ENCODE measurements at regions not wholly inside any gene's neighbourhood (a gene's known extent, or its start where the extent isn't known, plus 50 kb on each side); places are given as distances from the start of the nearest gene placed in this dataset.

DNA sequence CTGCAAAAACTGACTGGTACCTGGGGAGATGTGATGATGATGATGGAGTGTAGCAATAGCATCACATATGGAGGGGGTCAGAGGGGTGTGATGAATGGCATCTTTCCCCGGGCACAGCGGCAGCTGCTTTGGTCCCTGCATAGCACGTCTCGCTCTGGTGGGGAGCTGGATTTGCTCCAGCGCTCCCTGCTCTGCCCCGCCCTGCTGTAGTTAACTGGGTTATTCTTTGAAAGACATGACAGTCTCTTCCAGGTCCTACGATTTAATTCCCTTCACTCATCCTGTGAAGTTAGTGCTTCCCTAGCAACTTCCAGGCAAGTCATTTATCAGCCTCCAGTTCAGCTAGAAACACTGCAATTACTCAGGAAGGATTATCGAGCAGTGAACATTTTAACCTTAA, 463.1 kb downstream of the TSN start (continued):
- TF ChIP-seq BRCA1 (IDR thresholded peaks at IDR 0.05): no peak
- no peak for TF ChIP-seq BRCA1 (CRISPR knock-in tag; IDR thresholded peaks at IDR 0.05)
- no peak for TF ChIP-seq SMARCA4 (IDR thresholded peaks at IDR 0.05)
- no peak for TF ChIP-seq ZNF175 (CRISPR knock-in tag; IDR thresholded peaks at IDR 0.05; ENCODE audit: low read depth)
- TF ChIP-seq ETS2 (tag; IDR thresholded peaks at IDR 0.05; ENCODE audit: borderline replicate concordance, poor library complexity, severe bottlenecking): no peak
- no peak for TF ChIP-seq SMC3 (conservative IDR thresholded peaks at IDR 0.05; ENCODE audit: insufficient read depth, low read depth, low read length)
- no peak for TF ChIP-seq CBFB (CRISPR knock-in tag; IDR thresholded peaks at IDR 0.05)
- no peak for TF ChIP-seq SMARCA5 (IDR thresholded peaks at IDR 0.05)

DNA sequence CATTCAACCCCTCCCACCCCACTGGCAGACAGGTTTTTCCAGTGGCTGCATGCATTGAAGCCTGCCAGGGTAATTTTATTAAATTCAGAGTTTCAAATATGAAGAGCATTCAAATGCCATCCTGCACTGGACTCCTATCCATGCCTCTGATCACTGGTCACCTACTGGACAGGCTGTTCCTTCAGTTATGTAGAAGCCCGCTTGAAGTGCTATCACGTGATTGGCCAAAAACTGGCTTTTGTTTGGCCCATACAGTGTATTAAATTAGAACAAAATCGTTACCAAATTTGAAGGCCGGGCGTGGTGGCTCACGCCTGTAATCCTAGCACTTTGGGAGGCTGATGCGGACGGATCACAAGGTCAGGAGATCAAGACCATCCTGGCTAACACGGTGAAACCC, 464.1 kb downstream of the TSN start:
- CTCF ChIA-PET (ENCODE audit: low intra/inter-chr PET ratio): no interaction called here
- in situ Hi-C loops (cut with MboI) (no loop called here), intact Hi-C loops (cut with micrococcal nuclease) (no loop called here)
- Histone ChIP-seq H3K36me3 (ENCODE audit: control insufficient read depth, insufficient read depth, low read length) (no peaks in the 10 kb centered on the region), H3K27ac (ENCODE audit: extremely low read depth, low read depth, low read length) (no peak overlapping the region), H4K20me1 (replicated peaks; ENCODE audit: control insufficient read depth, insufficient read depth, low read length) (no peaks in the 10 kb centered on the region), H3K4me1 (replicated peaks in 1 of 2; ENCODE audit: control insufficient read depth in 2 of 2, insufficient read depth in 2 of 2, low read length in 2 of 2) (no peaks in the 10 kb centered on the region; a peak in 1 of 5 replicates), H3K9me1 (ENCODE audit: control insufficient read depth, insufficient read depth, low read length) (no peaks in the 10 kb centered on the region), H3K9me3 (replicated peaks; ENCODE audit: control insufficient read depth, insufficient read depth, low read depth, low read length) (no peaks in the 10 kb centered on the region), H3K4me2 (ENCODE audit: insufficient read depth, low read length) (no peak overlapping the region), H3K27me3 (ENCODE audit: control insufficient read depth in 2 of 2, insufficient read depth in 2 of 2, low read length in 2 of 2) (peaks cover 0 to 14% of the 10 kb centered on the region in 2 experiments; a peak in 2 of 5 replicates), H3K9ac (ENCODE audit: insufficient read depth in 1 of 2, low read depth in 2 of 2, low read length in 2 of 2) (no peak overlapping the region), H3K79me2 (ENCODE audit: control insufficient read depth, insufficient read depth, low read length) (no peaks in the 10 kb centered on the region), H3K4me3 (no peak overlapping the region), H2AFZ (ENCODE audit: low read depth, low read length) (no peak overlapping the region)
- no peak for ATAC-seq
- no peak for DNase-seq (ENCODE audit: extremely low read depth in 1 of 4, low spot score in 3 of 4)
- POLR2A ChIA-PET: no interaction called here
- TF ChIP-seq MYC (IDR thresholded peaks at IDR 0.05; ENCODE audit: low read depth, low read length) (no peak), MYC (CRISPR knock-in tag; IDR thresholded peaks at IDR 0.05; ENCODE audit: borderline replicate concordance, low read depth) (no peak), THAP7 (CRISPR knock-in tag; IDR thresholded peaks at IDR 0.05) (no peak)
- TF ChIP-seq, protein P1, sequence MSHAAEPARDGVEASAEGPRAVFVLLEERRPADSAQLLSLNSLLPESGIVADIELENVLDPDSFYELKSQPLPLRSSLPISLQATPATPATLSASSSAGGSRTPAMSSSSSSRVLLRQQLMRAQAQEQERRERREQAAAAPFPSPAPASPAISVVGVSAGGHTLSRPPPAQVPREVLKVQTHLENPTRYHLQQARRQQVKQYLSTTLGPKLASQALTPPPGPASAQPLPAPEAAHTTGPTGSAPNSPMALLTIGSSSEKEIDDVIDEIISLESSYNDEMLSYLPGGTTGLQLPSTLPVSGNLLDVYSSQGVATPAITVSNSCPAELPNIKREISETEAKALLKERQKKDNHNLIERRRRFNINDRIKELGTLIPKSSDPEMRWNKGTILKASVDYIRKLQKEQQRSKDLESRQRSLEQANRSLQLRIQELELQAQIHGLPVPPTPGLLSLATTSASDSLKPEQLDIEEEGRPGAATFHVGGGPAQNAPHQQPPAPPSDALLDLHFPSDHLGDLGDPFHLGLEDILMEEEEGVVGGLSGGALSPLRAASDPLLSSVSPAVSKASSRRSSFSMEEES (CRISPR knock-in tag; IDR thresholded peaks at IDR 0.05): peak; percentile 80
- WGBS (ENCODE audit: insufficient coverage, low coverage, missing lambda C conversion rate): 3% methylated on average over 9 of the region's 9 CpGs
- no TSS peak for BruUV-seq (replicated peaks)
- no peak for FAIRE-seq
